HG03521 (cell line): ENCODE measurements at regions not wholly inside any gene's neighbourhood (a gene's known extent, or its start where the extent isn't known, plus 50 kb on each side); places are given as distances from the start of the nearest gene placed in this dataset.
"Not testable (repeated sequence)": the region's sequence is repeated elsewhere in the genome, so short reads cannot be mapped to it uniquely, and the experiment has no call there.

Experiments
- ATAC-seq: cut with Tn5 transposase; IDR thresholded peaks from one replicate; pipeline ENCODE4 v1.9.1; 2021; ENCODE audit warnings: mild to moderate bottlenecking, moderate library complexity; ENCODE audit not compliant: unreplicated experiment

DNA sequence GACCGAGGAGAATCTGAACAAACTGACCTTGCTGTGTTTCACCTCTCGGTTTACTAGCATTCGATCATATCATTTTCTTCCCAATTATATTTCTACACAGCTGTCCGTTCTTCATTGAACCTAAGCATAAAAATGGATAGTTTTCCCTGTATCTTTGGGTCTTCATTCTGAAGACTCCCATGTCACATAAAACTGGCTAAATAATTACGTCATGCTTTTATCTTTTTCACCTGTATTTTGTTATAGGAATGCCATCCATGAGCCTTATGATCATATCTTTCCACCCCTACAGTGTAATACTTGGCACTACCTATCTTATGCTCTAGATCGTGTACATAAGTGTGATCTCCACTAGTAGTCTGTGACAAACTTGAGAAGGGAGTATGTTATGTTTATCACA is 456.1 kb downstream of the FGF13 start:
- ATAC-seq = no peak

DNA sequence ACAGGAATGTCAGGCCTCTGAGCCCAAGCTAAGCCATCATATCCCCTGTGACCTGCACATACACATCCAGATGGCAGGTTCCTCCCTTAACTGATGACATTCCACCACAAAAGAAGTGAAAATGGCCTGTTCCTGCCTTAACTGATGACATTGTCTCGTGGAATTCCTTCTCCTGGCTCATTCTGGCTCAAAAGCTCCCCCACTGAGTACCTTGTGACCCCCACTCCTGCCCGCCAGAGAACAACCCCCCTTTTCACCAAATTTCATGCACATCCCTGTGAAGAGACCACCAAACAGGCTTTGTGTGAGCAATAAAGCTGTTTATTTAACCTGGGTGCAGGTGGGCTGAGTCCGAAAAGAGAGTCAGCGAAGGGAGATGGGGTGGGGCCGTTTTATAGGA is 447.4 kb downstream of the FGF13 start:
- not testable (repeated sequence) for ATAC-seq

DNA sequence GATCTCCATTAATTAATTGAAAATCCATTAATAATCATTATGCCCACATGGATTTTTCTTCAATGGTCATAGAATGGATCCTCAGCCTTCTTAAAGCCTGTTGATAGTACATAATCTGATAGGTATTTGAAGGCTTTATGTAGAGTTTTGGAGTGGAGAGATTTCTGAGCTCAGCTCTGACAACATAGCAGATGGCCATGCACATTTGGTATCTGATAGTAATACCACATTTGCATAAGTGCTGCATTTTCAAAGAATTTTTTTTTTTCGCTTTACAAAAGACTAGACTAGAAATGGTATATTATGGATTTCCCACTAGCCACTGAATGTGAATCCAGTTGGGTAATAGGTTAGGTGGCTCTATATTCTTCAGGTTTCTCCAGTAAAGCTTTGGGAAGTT is 440.6 kb downstream of the FGF13 start:
- ATAC-seq = no peak

DNA sequence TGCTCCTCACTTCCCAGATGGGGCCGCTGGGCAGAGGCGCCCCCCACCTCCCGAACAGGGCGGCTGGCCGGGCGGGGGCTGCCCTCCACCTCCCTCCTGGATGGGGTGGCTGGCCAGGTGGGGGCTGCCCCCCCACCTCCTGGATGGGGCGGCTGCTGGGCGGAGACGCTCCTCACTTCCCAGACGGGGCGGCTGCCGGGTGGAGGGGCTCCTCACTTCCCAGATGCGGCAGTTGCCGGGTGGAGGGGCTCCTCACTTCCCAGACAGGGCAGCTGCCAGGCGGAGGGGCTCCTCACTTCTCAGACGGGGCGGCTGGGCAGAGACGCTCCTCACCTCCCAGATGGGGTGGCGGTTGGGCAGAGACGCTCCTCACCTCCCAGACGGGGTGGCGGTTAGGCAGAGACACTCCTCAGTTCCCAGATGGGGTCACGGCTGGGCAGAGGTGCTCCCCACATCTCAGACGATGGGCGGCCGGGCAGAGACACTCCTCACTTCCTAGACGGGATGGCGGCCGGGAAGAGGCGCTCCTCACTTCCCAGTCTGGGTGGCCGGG is 428.8 kb downstream of the FGF13 start:
- ATAC-seq = not testable (repeated sequence)

DNA sequence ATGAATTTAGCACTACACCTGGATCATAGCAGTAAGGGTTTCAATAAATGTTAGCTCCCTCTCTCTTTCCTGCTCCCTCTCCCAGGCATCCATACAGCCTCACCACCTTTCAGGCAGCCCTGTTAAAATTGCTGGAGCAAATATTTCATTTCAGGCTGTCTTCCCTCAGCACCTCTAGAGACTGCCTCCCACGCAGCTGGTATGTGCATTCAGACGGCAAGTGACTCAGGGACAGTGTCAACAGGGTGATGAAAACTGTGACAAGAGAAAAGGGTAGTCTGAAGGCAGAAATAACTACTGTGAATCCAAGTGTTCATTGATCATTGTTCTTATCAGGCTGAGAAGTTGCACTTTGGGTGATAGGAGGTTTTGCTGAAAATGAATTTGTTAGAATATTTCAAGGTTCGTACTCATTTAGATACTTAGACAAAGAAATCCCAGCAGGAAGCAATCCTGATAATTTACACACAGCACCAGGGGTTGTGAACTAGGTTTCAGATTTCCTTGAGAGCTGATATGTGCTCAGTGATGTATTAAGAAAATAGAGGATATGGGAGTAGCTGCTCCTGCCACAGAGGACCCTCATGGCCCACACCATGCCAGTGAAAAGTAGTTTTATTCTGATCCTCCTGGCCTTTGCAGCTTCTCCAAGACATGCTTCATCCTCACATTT is 424.2 kb downstream of the FGF13 start:
- no peak for ATAC-seq

DNA sequence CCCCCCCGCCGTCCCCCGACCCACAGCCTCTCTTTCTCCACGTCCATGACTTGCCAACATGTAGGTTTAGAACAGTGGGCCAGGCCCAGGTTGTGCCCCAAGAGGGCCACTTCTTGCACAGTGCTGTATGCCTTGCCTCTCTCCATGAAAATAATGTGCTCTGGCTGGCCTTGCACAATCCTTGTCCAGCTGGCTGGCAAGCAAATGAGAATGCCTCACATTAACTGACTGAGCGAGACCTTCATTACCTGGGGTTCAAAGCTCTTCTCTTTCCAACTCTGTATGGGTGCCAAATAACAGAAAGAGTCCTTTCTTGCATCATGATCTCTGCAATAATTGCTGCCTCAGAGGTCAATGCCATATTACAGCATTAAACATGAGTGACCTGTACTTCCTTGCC is 416.6 kb downstream of the FGF13 start:
- ATAC-seq = no peak

DNA sequence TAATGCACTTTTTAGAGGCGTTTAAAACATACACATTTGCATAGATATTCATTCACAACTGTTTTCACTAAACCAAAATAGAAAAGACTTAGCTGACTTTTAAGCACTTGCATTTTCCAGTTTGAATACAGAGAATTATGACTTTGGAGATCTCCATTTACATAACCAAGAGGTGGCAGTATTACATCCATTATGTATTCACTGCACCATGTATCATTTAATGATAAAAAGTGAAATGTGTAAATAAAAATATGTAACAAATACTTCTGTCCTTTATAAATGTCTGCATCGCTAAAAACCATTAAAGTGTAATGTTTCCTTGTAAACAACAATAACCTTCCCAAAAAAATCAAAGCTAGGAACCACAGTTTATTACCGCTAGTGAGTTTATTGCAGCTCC is 413.2 kb downstream of the FGF13 start:
- no peak for ATAC-seq

DNA sequence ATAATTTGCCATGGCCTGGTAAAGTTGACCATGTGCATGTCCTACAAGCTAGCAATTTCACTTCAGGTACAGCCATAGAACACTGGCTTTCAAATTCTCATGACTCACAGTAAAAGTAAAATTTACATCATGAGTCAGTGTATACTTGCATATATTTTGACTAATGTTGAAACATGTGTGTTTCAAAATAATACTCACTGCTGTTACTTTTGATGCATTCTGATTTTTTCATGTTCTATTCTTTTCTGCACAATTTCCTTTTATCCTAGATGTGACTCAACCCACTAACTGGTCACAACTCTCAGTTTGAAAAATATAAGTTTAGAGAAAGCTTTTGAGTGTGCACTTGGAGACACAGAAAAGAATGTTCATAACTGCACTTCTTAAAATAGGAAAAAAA is 365.7 kb downstream of the FGF13 start:
- ATAC-seq = no peak

DNA sequence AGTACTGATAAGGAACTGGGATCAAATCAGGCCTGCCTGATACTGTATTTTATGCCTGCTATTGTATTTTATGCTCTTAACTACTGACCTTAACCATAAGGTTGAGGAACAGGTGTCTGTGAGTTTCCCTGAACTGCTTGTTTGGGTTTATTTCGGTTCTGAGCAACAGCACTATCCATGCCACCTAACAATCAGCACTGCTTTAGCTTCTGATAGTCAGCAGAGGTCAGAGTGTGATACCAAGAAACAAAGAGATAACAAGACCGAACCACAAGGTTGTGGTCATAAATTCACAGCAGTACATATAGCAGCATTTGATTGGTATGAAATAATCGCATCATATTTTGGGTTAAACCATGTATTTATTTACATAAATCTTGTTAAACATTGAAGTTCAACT is 362.2 kb downstream of the FGF13 start:
- ATAC-seq = no peak

DNA sequence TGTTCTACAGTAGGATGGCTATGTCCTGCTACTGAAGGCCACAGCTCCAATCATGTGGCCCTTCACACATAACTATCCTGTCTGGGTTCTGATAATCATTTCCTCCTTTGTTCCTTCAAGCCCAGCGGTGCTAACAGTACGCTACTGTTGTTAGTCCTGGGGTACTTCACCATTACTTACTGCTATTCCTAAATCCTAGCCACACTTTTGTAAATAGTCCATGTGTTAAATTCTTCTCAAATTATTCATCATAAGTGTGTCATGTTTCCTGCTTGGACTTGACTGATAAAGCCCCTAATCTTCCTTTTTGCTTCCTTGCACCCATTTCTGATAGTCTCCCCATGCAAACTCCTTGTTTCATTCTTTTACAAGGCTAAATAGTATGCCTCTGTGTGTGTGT is 332.6 kb downstream of the FGF13 start:
- no peak for ATAC-seq

DNA sequence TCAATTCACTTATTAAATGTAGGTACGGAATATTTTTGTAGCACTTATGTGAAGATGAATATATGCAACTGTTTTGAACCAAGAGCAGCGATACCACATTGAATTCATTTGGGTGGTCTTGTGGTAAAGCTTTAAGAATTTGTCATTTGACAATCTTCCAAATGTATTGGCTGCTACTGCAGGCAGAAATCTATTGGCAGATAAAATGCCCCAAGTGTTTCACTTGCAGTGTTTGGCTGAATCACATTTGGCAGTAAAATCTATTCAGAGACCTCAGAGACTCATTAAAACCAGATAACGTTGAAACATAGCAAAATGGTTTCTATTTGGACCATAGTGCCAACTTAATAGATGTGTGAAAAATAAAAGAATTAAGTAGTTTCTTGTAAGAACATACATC is 303.4 kb downstream of the FGF13 start:
- ATAC-seq = no peak

DNA sequence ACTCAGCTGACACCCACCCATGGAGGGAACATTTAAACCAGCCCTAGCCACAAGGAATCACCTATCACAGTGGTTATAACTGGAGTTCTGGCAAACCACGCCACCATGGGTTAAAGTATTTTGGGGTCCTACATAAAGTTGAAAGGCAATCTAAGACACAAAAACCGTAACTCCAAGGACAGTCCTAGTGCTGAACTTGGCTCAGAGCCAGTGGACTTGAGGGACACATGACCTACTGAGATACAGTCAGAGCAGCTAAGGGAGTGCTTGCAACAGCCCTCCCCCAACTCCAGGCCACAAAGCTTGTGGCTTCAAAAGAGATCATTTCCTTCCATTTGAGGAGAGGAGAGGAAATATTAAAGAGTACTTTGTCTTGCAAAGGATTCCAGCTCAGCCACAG is 300.5 kb downstream of the FGF13 start:
- no peak for ATAC-seq
